ENCODE measurements at regions not wholly inside any gene's neighbourhood (a gene's known extent, or its start where the extent isn't known, plus 50 kb on each side); places are given as distances from the start of the nearest gene placed in this dataset.

DNA sequence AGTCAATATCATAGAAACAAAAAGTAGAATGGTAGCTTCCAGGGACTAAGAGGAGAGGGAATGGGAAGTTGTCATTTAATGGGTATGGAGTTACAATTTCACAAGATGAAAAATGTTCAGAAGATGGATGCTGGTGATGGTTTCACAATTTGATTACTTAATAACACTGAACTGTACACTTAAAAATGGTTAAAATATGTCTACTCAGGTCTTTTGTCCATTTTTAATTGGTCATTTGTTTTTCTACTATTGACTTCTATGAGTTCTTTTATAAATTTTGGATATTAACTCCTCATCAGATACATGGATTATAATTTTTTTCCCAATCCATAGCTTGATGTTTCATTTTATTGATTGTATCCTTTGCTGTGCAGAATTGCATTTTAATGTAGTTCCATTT, 275.5 kb downstream of the AKAIN1 start:
- no peak for TF ChIP-seq EZH2 (IDR thresholded peaks at IDR 0.05; ENCODE audit: borderline replicate concordance, insufficient read depth, low read depth, low read length, poor library complexity, severe bottlenecking)
- TF ChIP-seq, protein P1, sequence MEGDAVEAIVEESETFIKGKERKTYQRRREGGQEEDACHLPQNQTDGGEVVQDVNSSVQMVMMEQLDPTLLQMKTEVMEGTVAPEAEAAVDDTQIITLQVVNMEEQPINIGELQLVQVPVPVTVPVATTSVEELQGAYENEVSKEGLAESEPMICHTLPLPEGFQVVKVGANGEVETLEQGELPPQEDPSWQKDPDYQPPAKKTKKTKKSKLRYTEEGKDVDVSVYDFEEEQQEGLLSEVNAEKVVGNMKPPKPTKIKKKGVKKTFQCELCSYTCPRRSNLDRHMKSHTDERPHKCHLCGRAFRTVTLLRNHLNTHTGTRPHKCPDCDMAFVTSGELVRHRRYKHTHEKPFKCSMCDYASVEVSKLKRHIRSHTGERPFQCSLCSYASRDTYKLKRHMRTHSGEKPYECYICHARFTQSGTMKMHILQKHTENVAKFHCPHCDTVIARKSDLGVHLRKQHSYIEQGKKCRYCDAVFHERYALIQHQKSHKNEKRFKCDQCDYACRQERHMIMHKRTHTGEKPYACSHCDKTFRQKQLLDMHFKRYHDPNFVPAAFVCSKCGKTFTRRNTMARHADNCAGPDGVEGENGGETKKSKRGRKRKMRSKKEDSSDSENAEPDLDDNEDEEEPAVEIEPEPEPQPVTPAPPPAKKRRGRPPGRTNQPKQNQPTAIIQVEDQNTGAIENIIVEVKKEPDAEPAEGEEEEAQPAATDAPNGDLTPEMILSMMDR (IDR thresholded peaks at IDR 0.05): no peak

All from B cell (primary cell).